Suprapubic skin (tissue), 4 donors: ENCODE measurements at regions not wholly inside any gene's neighbourhood (a gene's known extent, or its start where the extent isn't known, plus 50 kb on each side); places are given as distances from the start of the nearest gene placed in this dataset.
"Not testable (repeated sequence)": the region's sequence is repeated elsewhere in the genome, so short reads cannot be mapped to it uniquely, and the experiment has no call there.

Source experiments
- DNase-seq, 2 donors: peaks; one replicate each; pipeline ENCODE4 v3.0.0-alpha.2; 2019; ENCODE audit warnings: low spot score in 2 of 2
- H3K27ac ChIP-seq: fragments of 200-600 bp; sonication (generic); one replicate; pipeline ENCODE4 v1.5.1; 2019
- H3K27me3 ChIP-seq: fragments of 200-600 bp; sonication (generic); one replicate; pipeline ENCODE4 v1.5.1; 2019
- H3K36me3 ChIP-seq: fragments of 200-600 bp; sonication (generic); one replicate; pipeline ENCODE4 v1.5.1; 2019
- H3K4me1 ChIP-seq: fragments of 200-600 bp; sonication (generic); one replicate; pipeline ENCODE4 v1.5.1; 2019
- H3K4me3 ChIP-seq: fragments of 200-600 bp; sonication (generic); one replicate; pipeline ENCODE4 v1.5.1; 2019; ENCODE audit warnings: mild to moderate bottlenecking
- H3K9me3 ChIP-seq: fragments of 200-600 bp; sonication (generic); one replicate; pipeline ENCODE4 v1.5.1; 2019
- CTCF ChIP-seq, 2 donors: fragments of 200-600 bp in 1 of 2; fragments of 450-650 bp in 1 of 2; sonication (generic) in 1 of 2; IDR thresholded peaks; one replicate each; pipeline ENCODE4 v1.5.1; 2016 to 2019; ENCODE audit warnings: antibody characterized with exemption in 2 of 2, mild to moderate bottlenecking in 1 of 2, moderate library complexity in 1 of 2
- EP300 ChIP-seq: sonication (generic); formaldehyde crosslinking; IDR thresholded peaks from one replicate; pipeline ENCODE4 v1.6.1; 2017; ENCODE audit warnings: antibody characterized with exemption
- POLR2A ChIP-seq, 2 donors: fragments of 450-650 bp; IDR thresholded peaks; one replicate each; pipeline ENCODE4 v1.6.1; 2017; ENCODE audit warnings: antibody characterized with exemption in 2 of 2, mild to moderate bottlenecking in 2 of 2, moderate library complexity in 2 of 2
- POLR2AphosphoS5 ChIP-seq, 3 donors: sonication (generic); formaldehyde crosslinking; IDR thresholded peaks; one replicate each; pipeline ENCODE4 v1.6.1; 2017; ENCODE audit warnings: antibody characterized with exemption in 3 of 3
- WGBS: methylation state at CpG from one replicate; pipeline ENCODE4 v1.1.5; 2018; 5-methylcytosine and 5-hydroxymethylcytosine counted together

GRCh38 chr10:62597226-62597625 lies 207.3 kb upstream of the ADO start:
- Histone ChIP-seq H3K36me3 (no peaks in the 10 kb centered on the region), H3K27me3 (no peaks in the 10 kb centered on the region), H3K9me3 (no peaks in the 10 kb centered on the region), H3K4me1 (no peaks in the 10 kb centered on the region), H3K27ac (no peak overlapping the region), H3K4me3 (no peak overlapping the region)
- no peak for DNase-seq
- WGBS = 91% methylated on average over 3 of the region's 3 CpGs
- TF ChIP-seq POLR2A (IDR thresholded peaks at IDR 0.05) = no peak
- TF ChIP-seq EP300 = no peak
- no peak for TF ChIP-seq CTCF (IDR thresholded peaks at IDR 0.05)
- no peak for TF ChIP-seq POLR2AphosphoS5 (IDR thresholded peaks at IDR 0.05)

GRCh38 chr10:62599161-62599560 lies 205.4 kb upstream of the ADO start:
- WGBS = 70% methylated on average over 2 of the region's 2 CpGs
- Histone ChIP-seq H3K4me3 (no peak overlapping the region), H3K9me3 (no peaks in the 10 kb centered on the region), H3K27ac (no peak overlapping the region), H3K27me3 (no peaks in the 10 kb centered on the region), H3K36me3 (no peaks in the 10 kb centered on the region), H3K4me1 (no peaks in the 10 kb centered on the region)
- no peak for DNase-seq
- TF ChIP-seq POLR2A (IDR thresholded peaks at IDR 0.05) = no peak
- no peak for TF ChIP-seq POLR2AphosphoS5 (IDR thresholded peaks at IDR 0.05)

GRCh38 chr10:62606551-62606950 lies 198.0 kb upstream of the ADO start:
- not testable (repeated sequence) for H3K4me1 ChIP-seq, DNase-seq
- WGBS = 95% methylated on average over 3 of the region's 4 CpGs

GRCh38 chr10:62608189-62608875 lies 196.2 kb upstream of the ADO start:
- H3K4me3 ChIP-seq, H3K27ac ChIP-seq, H3K4me1 ChIP-seq, DNase-seq, H3K27me3 ChIP-seq, H3K36me3 ChIP-seq, H3K9me3 ChIP-seq: not testable (repeated sequence)
- 90% methylated on average over 25 of the region's 34 CpGs for WGBS

More at GRCh38 chr10:62606551-62606950, 198.0 kb upstream of the ADO start:
- not testable (repeated sequence) for H3K27ac ChIP-seq, H3K9me3 ChIP-seq, H3K27me3 ChIP-seq, H3K4me3 ChIP-seq, H3K36me3 ChIP-seq

- 40% methylated on average over 5 of the region's 7 CpGs for WGBS
- Histone ChIP-seq H3K36me3 (no peaks in the 10 kb centered on the region), H3K9me3 (no peaks in the 10 kb centered on the region), H3K4me1 (no peaks in the 10 kb centered on the region), H3K27ac (no peak overlapping the region), H3K27me3 (no peaks in the 10 kb centered on the region), H3K4me3 (no peak overlapping the region)
- TF ChIP-seq POLR2A (IDR thresholded peaks at IDR 0.05) = no peak
- peak; percentile 16 to 58 for TF ChIP-seq CTCF (IDR thresholded peaks at IDR 0.05)
- DNase-seq = no peak
Measured at GRCh38 chr10:62610649-62611229, 193.8 kb upstream of the ADO start.

- Histone ChIP-seq H3K9me3 (no peaks in the 10 kb centered on the region), H3K4me3 (no peak overlapping the region), H3K4me1 (no peaks in the 10 kb centered on the region), H3K27me3 (no peaks in the 10 kb centered on the region), H3K27ac (no peak overlapping the region), H3K36me3 (no peaks in the 10 kb centered on the region)
- no peak for TF ChIP-seq EP300
- TF ChIP-seq CTCF (IDR thresholded peaks at IDR 0.05) = no peak
- no peak for TF ChIP-seq POLR2AphosphoS5 (IDR thresholded peaks at IDR 0.05)
- no peak for TF ChIP-seq POLR2A (IDR thresholded peaks at IDR 0.05)
- 56% methylated on average over 6 of the region's 6 CpGs for WGBS
- no peak for DNase-seq
Measured at GRCh38 chr10:62613424-62613823, 191.1 kb upstream of the ADO start.

GRCh38 chr10:62613859-62614258 lies 190.7 kb upstream of the ADO start:
- Histone ChIP-seq H3K4me1 (no peaks in the 10 kb centered on the region), H3K4me3 (no peak overlapping the region), H3K36me3 (no peaks in the 10 kb centered on the region), H3K9me3 (no peaks in the 10 kb centered on the region), H3K27me3 (no peaks in the 10 kb centered on the region), H3K27ac (no peak overlapping the region)
- no peak for DNase-seq
- TF ChIP-seq CTCF (IDR thresholded peaks at IDR 0.05) = no peak
- no peak for TF ChIP-seq POLR2A (IDR thresholded peaks at IDR 0.05)
- no peak for TF ChIP-seq POLR2AphosphoS5 (IDR thresholded peaks at IDR 0.05)
- TF ChIP-seq EP300 = no peak
- 81% methylated on average over 1 of the region's 1 CpG for WGBS
